BE2C (cell line): ENCODE measurements at regions not wholly inside any gene's neighbourhood (a gene's known extent, or its start where the extent isn't known, plus 50 kb on each side); places are given as distances from the start of the nearest gene placed in this dataset.

ENCODE experiments used
- DNase-seq: peaks from one replicate; pipeline ENCODE4 v3.0.0-alpha.2; 2020
- H3K27me3 ChIP-seq: fragments of 250-450 bp; sonication (Bioruptor Pico); 2 replicates; pipeline ENCODE4 v1.5.1; 2020; ENCODE audit warnings: mild to moderate bottlenecking
- H3K36me3 ChIP-seq: fragments of 250-450 bp; sonication (Bioruptor Pico); 2 replicates; pipeline ENCODE4 v1.5.1; 2020; ENCODE audit warnings: mild to moderate bottlenecking
- H3K4me1 ChIP-seq: fragments of 250-450 bp; sonication (Bioruptor Pico); 2 replicates; pipeline ENCODE4 v1.5.1; 2020
- H3K4me3 ChIP-seq: 2 replicates; pipeline ENCODE4 v1.5.1; 2011; ENCODE audit warnings: low read depth, low read length
- H3K9me3 ChIP-seq: fragments of 250-450 bp; sonication (Bioruptor Pico); 2 replicates; pipeline ENCODE4 v1.5.1; 2020
- CTCF ChIP-seq: IDR thresholded peaks from 2 replicates; pipeline ENCODE4 v1.5.1; 2012; ENCODE audit warnings: mild to moderate bottlenecking, low read depth, low read length

- Histone ChIP-seq H3K4me1 (no peaks in the 10 kb centered on the region), H3K27me3 (no peaks in the 10 kb centered on the region), H3K36me3 (no peaks in the 10 kb centered on the region), H3K9me3 (no peaks in the 10 kb centered on the region), H3K4me3 (no peak overlapping the region)
- no peak for DNase-seq
- no peak for TF ChIP-seq CTCF
Measured at GRCh38 chr5:7075470-7075869, 320.5 kb upstream of the ADCY2 start.

DNA sequence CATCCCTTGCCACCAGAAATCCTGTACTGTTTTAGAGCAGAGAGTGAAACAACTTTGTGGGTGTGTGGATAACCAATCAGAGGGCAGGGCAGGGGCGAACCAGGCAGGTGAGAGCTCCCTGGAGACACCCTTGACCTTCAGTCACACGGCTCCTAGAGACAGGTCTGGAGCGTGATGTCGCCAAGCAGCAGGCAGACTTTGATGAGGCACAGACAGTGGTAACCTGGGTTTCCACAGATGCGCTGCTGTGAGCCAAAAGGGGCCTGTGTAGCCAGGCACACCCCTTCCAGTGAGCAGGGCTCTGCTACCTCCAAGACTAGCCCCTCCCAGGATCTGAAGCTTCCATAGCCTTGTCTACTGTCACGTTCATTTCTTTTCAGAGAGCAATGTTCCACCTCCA is 317.8 kb upstream of the ADCY2 start:
- DNase-seq = no peak
- Histone ChIP-seq H3K36me3 (no peaks in the 10 kb centered on the region), H3K9me3 (no peaks in the 10 kb centered on the region), H3K4me3 (no peak overlapping the region), H3K27me3 (no peaks in the 10 kb centered on the region), H3K4me1 (no peaks in the 10 kb centered on the region)
- no peak for TF ChIP-seq CTCF

DNA sequence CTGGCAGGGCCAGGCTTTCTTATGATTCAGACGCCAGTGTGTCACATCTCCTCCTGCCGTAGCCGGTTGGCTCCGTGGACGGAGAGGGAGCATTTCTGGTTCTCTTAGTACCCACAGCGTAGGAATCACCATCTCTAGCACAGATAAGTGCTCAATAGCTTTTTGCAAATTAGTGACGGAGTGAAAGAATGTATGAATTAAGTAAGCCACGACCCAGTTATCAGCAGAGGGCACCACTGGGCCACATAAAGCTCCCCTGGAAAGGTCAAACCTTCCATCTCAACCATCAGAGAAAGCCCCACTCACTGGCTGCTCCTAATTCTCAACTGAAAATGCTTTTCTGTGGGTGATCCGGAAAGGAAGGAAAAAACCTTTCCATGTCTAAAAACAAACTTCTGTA is 317.0 kb upstream of the ADCY2 start:
- H3K4me3 ChIP-seq = no peak overlapping the region
- no peaks in the 10 kb centered on the region for H3K4me1 ChIP-seq
- H3K36me3 ChIP-seq = no peaks in the 10 kb centered on the region
- TF ChIP-seq CTCF = no peak
- DNase-seq = no peak
- H3K27me3 ChIP-seq = no peaks in the 10 kb centered on the region
- H3K9me3 ChIP-seq = no peaks in the 10 kb centered on the region

GRCh38 chr5:7080501-7080900 is 315.4 kb upstream of the ADCY2 start:
- DNase-seq = no peak
- H3K4me1 ChIP-seq = no peaks in the 10 kb centered on the region
- no peak for TF ChIP-seq CTCF
- no peaks in the 10 kb centered on the region for H3K27me3 ChIP-seq
- no peaks in the 10 kb centered on the region for H3K9me3 ChIP-seq
- no peak overlapping the region for H3K4me3 ChIP-seq
- H3K36me3 ChIP-seq = no peaks in the 10 kb centered on the region

GRCh38 chr5:7087719-7088297 is 308.1 kb upstream of the ADCY2 start:
- no peaks in the 10 kb centered on the region for H3K4me1 ChIP-seq
- H3K9me3 ChIP-seq = no peaks in the 10 kb centered on the region
- DNase-seq = no peak
- no peaks in the 10 kb centered on the region for H3K36me3 ChIP-seq
- TF ChIP-seq CTCF = no peak
- no peaks in the 10 kb centered on the region for H3K27me3 ChIP-seq
- no peak overlapping the region for H3K4me3 ChIP-seq

DNA sequence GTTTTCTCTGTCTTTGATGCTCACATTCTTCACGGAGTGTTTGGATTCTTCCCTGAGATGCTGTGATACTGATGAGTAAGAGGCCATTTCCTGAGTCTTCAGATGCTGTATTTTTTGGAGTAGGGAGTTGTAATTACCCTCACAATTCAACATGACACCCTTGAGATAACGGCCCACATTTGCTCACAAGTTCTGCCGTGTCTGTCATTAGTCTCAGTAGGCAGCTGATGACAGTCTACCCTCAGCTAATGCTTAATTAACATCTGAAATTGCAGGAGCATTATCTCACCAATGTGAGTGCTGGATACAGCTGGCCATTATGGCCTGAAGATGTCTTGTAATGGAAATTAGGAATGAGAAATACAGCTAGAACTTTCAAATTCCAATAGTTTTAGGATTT is 307.1 kb upstream of the ADCY2 start:
- no peak for TF ChIP-seq CTCF
- H3K4me3 ChIP-seq = no peak overlapping the region
- H3K27me3 ChIP-seq = no peaks in the 10 kb centered on the region
- DNase-seq = no peak
- H3K9me3 ChIP-seq = no peaks in the 10 kb centered on the region
- H3K4me1 ChIP-seq = no peaks in the 10 kb centered on the region
- no peaks in the 10 kb centered on the region for H3K36me3 ChIP-seq
